Fibroblast of lung (primary cell): ENCODE measurements at regions not wholly inside any gene's neighbourhood (a gene's known extent, or its start where the extent isn't known, plus 50 kb on each side); places are given as distances from the start of the nearest gene placed in this dataset.

Experiments
- DNase-seq, 2 donors: peaks; one replicate each; pipeline versions ENCODE4 v3.0.0 to v3.0.0-alpha.2; 2010; ENCODE audit warnings: low read depth in 2 of 2
- H2AFZ ChIP-seq: 2 replicates; pipeline ENCODE4 v1.5.1; 2012; ENCODE audit warnings: low read length, control low read depth, inconsistent platforms
- H3K27ac ChIP-seq: 2 replicates; pipeline ENCODE4 v1.5.1; 2011; ENCODE audit warnings: low read length, control low read depth; ENCODE audit not compliant: insufficient read depth
- H3K27me3 ChIP-seq: 2 replicates; pipeline ENCODE4 v1.5.1; 2011; ENCODE audit warnings: mild to moderate bottlenecking, low read length; ENCODE audit not compliant: control insufficient read depth, insufficient read depth
- H3K36me3 ChIP-seq: 2 replicates; pipeline ENCODE4 v1.5.1; 2011; ENCODE audit warnings: low read length; ENCODE audit not compliant: control insufficient read depth, insufficient read depth
- H3K4me1 ChIP-seq: 2 replicates; pipeline ENCODE4 v1.5.1; 2011; ENCODE audit warnings: low read length; ENCODE audit not compliant: control insufficient read depth, insufficient read depth; ENCODE audit errors: extremely low read depth
- H3K4me2 ChIP-seq: 2 replicates; pipeline ENCODE4 v1.5.1; 2011; ENCODE audit warnings: low read length, control low read depth; ENCODE audit not compliant: insufficient read depth; ENCODE audit errors: extremely low read depth
- H3K4me3 ChIP-seq, 4 experiments: fragments of 200-600 bp in 1 of 4; sonication (generic) in 1 of 4; replicated peaks in 1 of 4; 2 replicates each; pipeline ENCODE4 v1.5.1; 2011 to 2016; ENCODE audit warnings: low read length in 4 of 4, low read depth in 3 of 4, mild to moderate bottlenecking in 3 of 4, control low read depth in 2 of 4, inconsistent platforms in 1 of 4, mixed read lengths in 1 of 4; ENCODE audit not compliant: insufficient read depth in 1 of 4; ENCODE audit errors: control extremely low read depth in 1 of 4
- H3K79me2 ChIP-seq: 2 replicates; pipeline ENCODE4 v1.5.1; 2012; ENCODE audit warnings: mild to moderate bottlenecking, low read length, inconsistent platforms; ENCODE audit not compliant: control insufficient read depth, insufficient read depth
- H3K9ac ChIP-seq: 2 replicates; pipeline ENCODE4 v1.5.1; 2011; ENCODE audit warnings: mild to moderate bottlenecking, low read length, control low read depth; ENCODE audit not compliant: insufficient read depth
- H3K9me3 ChIP-seq: 2 replicates; pipeline ENCODE4 v1.5.1; 2012; ENCODE audit warnings: low read depth, low read length; ENCODE audit not compliant: control insufficient read depth, insufficient read depth
- H4K20me1 ChIP-seq: 2 replicates; pipeline ENCODE4 v1.5.1; 2011; ENCODE audit warnings: low read length; ENCODE audit not compliant: control insufficient read depth, insufficient read depth; ENCODE audit errors: extremely low read depth
- CTCF ChIP-seq, 2 donors: IDR thresholded peaks in 1 of 2; conservative IDR thresholded peaks in 1 of 2; 1 replicate in 1 of 2; 2 replicates in 1 of 2; pipeline ENCODE4 v1.5.1; 2011 to 2012; ENCODE audit warnings: low read length in 2 of 2, control low read depth in 1 of 2, inconsistent platforms in 1 of 2, low read depth in 1 of 2, mild to moderate bottlenecking in 1 of 2
- EZH2 ChIP-seq: IDR thresholded peaks from 2 replicates; pipeline ENCODE4 v1.5.1; 2012; ENCODE audit warnings: low read length, control low read depth, mild to moderate bottlenecking; ENCODE audit errors: missing control alignments

- H3K4me1 ChIP-seq: no peaks in the 10 kb centered on the region
- no peaks in the 10 kb centered on the region for H3K36me3 ChIP-seq
- no peak overlapping the region for H3K27ac ChIP-seq
- no peak overlapping the region for H2AFZ ChIP-seq
- TF ChIP-seq CTCF (conservative IDR thresholded peaks at IDR 0.05 in 1 of 2, IDR thresholded peaks at IDR 0.05 in 1 of 2; ENCODE audit: low read depth in 1 of 2, low read length in 2 of 2) (no peak), EZH2 (no peak)
- no peaks in the 10 kb centered on the region for H3K27me3 ChIP-seq
- H3K79me2 ChIP-seq: no peaks in the 10 kb centered on the region
- H3K4me3 ChIP-seq: no peak overlapping the region
- H3K4me2 ChIP-seq: no peak overlapping the region
- no peaks in the 10 kb centered on the region for H4K20me1 ChIP-seq
- no peaks in the 10 kb centered on the region for H3K9me3 ChIP-seq
- no peak overlapping the region for H3K9ac ChIP-seq
- DNase-seq: no peak
These were observed 52.2 kb upstream of the PCDH7 start for GRCh38 chr4:30667919-30668318.

GRCh38 chr4:30670206-30670605 is 50.0 kb upstream of the PCDH7 start:
- no peaks in the 10 kb centered on the region for H3K79me2 ChIP-seq
- no peak overlapping the region for H3K9ac ChIP-seq
- H3K4me2 ChIP-seq: no peak overlapping the region
- no peak for TF ChIP-seq EZH2
- TF ChIP-seq CTCF (conservative IDR thresholded peaks at IDR 0.05 in 1 of 2, IDR thresholded peaks at IDR 0.05 in 1 of 2; ENCODE audit: low read depth in 1 of 2, low read length in 2 of 2): no peak
- H4K20me1 ChIP-seq: no peaks in the 10 kb centered on the region
- no peaks in the 10 kb centered on the region for H3K27me3 ChIP-seq
- no peak overlapping the region for H3K27ac ChIP-seq
- no peaks in the 10 kb centered on the region for H3K4me1 ChIP-seq
- no peak for DNase-seq
- no peak overlapping the region for H3K4me3 ChIP-seq
- H2AFZ ChIP-seq: no peak overlapping the region
- no peaks in the 10 kb centered on the region for H3K36me3 ChIP-seq
- no peaks in the 10 kb centered on the region for H3K9me3 ChIP-seq
